Cardiac septum (tissue), 1 donor: ENCODE measurements at regions not wholly inside any gene's neighbourhood (a gene's known extent, or its start where the extent isn't known, plus 50 kb on each side); places are given as distances from the start of the nearest gene placed in this dataset.

Source experiments
- DNase-seq: peaks from one replicate; pipeline ENCODE4 v3.0.0-alpha.2; 2020; ENCODE audit warnings: low spot score
- intact Hi-C: fragments of 100-400 bp; cut with DNase I; formaldehyde crosslinking; loops from one replicate; pipeline ENCODE4 v1.14.0; 2022
- donor health status: DM: no; HTN: no; CAD: no.

DNA sequence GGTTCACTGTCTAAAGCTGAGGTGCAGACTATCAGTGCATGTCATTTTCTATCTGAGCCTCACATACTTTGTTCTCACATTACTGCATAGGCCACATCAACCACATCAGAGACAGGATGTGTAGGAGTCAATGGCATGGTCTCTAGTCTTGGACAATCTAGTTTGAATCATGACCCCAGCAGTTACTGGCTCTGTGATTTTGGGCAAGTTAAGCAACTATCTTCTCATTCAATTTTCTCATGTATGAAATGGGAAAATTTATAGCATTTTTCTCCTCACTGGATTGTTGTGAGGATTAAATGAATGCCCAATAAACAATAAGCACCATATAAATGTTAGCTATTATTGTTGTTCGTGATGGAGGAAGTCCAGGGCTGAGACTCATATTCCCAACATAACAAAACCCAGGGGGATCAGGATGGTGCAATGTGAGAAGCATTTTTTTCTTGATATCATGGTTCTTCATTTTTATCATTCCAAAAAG lies 432.6 kb downstream of the LRIG3 start:
- DNase-seq: no peak
- intact Hi-C loops: no loop called here

- DNase-seq: no peak
- intact Hi-C loops: no loop called here
Measured at GRCh38 chr12:58489394-58489793, 430.9 kb downstream of the LRIG3 start.

DNA sequence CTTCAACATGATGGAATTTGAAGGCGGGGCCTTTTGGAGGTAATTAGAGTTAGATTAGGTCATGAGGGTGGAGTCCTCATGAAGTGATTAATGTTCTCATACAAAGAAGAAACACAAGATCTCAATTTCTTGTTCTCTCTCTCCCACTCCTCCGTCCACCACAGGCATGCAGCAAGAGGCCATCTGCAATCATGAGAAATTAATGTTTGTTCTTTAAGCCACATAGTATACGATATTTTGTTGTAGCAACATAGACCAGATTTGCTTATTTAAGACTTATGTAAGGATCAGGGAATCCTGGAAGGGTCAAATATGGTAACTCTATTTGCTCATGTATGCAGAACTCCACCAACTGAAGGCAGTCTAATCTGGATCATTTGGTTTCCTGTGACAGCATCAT lies 429.0 kb downstream of the LRIG3 start:
- DNase-seq: no peak
- intact Hi-C loops: no loop called here

- intact Hi-C loops: no loop called here
- no peak for DNase-seq
Measured at GRCh38 chr12:58496411-58497190, 423.7 kb downstream of the LRIG3 start.

- intact Hi-C loops: loop anchor here (10.0 kb wide), 1 partner anchor 316 kb away; no protein-coding TSS in a partner anchor
- DNase-seq: no peak
Measured at GRCh38 chr12:58500399-58500798, 419.9 kb downstream of the LRIG3 start.

GRCh38 chr12:58502226-58502625 lies 418.1 kb downstream of the LRIG3 start:
- intact Hi-C loops: loop anchor here (10.0 kb wide), 1 partner anchor 317 kb away; no protein-coding TSS in a partner anchor

DNA sequence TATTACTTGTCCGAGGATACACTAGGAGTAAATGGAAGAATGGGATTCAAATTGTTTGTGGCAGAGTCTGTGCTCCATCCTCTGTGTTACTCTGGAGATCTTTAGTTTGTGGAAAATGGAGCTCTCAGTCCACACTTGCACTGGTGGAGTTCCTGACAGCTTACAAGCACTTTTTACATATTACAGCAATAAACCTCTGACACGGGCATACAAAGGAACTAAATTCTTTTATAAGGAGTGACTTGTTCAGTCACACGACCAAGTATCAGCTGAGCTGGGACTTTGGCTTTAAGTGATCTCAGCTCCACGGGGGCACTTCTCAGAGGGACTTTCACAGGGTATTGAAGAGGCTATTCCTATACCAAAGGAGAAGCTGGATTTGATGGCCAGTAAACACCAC lies 417.5 kb downstream of the LRIG3 start:
- intact Hi-C loops: loop anchor here (10.0 kb wide), 1 partner anchor 318 kb away; no protein-coding TSS in a partner anchor

More at GRCh38 chr12:58502226-58502625, 418.1 kb downstream of the LRIG3 start:
- no peak for DNase-seq

GRCh38 chr12:58503731-58504130 lies 416.6 kb downstream of the LRIG3 start:
- intact Hi-C loops: loop anchor here (10.0 kb wide), 1 partner anchor 319 kb away; no protein-coding TSS in a partner anchor
- no peak for DNase-seq

More for the DNA sequence above, 417.5 kb downstream of the LRIG3 start:
- no peak for DNase-seq

- intact Hi-C loops: loop anchor here (10.0 kb wide), 1 partner anchor 320 kb away; no protein-coding TSS in a partner anchor
- DNase-seq: no peak
Measured at GRCh38 chr12:58504143-58504938, 416.0 kb downstream of the LRIG3 start.

DNA sequence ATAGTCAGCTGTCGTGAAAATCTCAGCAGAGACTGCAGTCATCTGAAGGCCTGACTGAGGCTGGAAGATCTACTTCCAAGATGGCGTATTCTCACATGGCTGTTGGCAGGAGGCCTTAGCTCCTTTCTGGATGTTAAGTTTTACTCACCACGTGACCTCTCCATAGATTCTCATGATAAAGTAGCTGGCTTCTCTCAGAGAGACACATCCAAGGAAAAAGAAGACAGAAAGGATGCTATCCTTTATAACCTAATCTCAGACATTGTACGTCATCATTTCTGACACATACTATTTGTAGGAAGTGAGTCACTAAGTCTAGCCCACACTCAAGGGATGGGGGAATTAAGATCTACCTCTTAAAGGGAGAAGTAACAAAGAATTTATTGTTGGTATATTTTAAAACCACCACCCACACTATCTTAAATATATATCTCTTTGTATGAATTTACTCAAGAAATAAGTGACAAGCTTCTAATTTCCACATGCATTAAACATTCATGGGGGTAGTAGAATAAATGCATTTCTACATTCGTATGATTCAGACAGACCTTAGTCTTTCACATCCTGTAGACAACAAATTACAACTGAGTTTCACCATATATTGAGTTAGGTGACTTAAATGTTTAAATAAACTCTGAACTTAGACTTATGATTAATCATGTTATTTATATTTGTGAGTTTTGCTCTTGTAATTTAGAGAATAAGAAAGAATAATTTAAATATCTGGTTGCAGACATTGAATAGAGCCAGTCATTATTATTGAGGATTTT lies 411.0 kb downstream of the LRIG3 start:
- no peak for DNase-seq
- intact Hi-C loops: loop anchor here (10.0 kb wide), 1 partner anchor 324 kb away; no protein-coding TSS in a partner anchor

GRCh38 chr12:58513301-58513834 lies 406.9 kb downstream of the LRIG3 start:
- DNase-seq: no peak
- intact Hi-C loops: no loop called here

- intact Hi-C loops: no loop called here
Measured at GRCh38 chr12:58513852-58514251, 406.5 kb downstream of the LRIG3 start.

DNA sequence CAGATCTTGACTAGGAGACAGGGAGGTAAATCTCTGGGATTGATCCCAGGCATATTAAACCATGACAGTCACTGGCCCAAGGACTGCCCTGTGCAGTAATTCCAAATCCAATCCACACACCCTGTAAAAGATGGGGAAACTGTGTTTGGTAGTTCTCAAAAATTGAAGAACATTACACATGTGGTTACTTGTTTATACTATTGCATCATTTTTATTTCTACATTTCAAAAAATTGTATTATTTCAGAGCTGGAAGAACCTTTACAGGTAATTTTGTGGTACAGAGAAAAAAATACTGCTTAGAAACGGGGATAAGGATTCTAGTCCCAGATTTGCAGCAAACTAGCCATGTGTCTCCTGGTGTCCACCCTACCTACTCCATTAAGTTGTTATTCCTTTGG lies 400.5 kb downstream of the LRIG3 start:
- intact Hi-C loops: no loop called here
- DNase-seq: no peak

More at GRCh38 chr12:58513852-58514251, 406.5 kb downstream of the LRIG3 start:
- DNase-seq: no peak

DNA sequence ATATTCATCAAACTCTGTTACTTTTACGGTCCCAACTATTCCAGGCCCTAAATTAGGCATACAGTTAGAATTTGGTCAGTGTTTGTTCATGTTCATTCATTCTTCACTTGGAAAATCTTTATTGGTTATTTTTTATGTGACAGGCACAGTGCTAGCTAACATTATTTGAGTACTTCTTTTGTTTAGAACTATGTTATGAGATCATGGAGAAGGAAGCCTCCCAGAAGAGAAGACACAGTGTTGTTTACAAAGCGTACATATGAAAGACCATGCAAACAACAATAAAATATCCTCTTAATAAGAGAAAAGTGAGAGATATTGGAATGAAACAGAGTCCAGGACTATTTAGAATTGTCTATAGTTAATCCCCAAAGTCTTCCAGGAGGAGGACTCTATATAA lies 399.2 kb downstream of the LRIG3 start:
- intact Hi-C loops: no loop called here
- DNase-seq: no peak

DNA sequence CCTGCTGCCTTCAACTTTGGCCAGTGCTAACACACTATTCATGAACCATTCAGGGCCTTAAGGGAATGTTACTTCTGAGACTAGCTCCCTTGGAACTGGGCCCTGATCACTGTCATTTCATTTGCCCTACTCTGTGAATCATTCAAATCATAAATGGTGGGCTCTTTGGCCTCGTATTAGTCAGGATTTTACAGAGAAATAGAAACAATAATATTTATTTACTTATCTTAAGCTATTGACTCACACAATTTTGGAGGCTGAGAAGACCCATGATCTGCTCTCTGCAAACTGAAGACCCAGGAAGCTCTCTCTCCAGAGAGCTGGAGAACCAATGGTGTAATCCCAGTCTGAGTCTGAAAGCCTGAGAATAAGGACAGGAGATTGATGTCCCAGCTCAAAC lies 398.5 kb downstream of the LRIG3 start:
- no peak for DNase-seq
- intact Hi-C loops: no loop called here

DNA sequence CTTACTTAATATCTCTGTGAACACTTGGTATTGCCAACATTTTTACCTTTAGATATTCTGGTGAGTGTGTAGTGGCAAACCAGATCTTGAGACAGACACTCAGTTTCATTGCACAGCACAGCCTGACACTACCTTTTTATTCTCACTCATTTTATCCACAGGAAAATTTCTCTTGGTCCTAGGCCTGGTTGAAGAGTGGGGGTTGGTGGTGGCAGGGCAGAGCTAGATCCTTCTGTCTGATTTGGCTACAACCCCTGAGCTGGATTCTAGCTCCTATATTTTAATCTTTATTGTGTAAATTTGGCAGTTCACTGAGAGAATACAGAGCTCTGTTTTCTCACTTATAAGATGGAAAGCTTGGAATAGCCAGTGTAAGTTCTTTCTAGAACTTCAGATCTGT lies 396.9 kb downstream of the LRIG3 start:
- no peak for DNase-seq
- intact Hi-C loops: no loop called here

- intact Hi-C loops: no loop called here
- no peak for DNase-seq
Measured at GRCh38 chr12:58528271-58528670, 392.0 kb downstream of the LRIG3 start.

DNA sequence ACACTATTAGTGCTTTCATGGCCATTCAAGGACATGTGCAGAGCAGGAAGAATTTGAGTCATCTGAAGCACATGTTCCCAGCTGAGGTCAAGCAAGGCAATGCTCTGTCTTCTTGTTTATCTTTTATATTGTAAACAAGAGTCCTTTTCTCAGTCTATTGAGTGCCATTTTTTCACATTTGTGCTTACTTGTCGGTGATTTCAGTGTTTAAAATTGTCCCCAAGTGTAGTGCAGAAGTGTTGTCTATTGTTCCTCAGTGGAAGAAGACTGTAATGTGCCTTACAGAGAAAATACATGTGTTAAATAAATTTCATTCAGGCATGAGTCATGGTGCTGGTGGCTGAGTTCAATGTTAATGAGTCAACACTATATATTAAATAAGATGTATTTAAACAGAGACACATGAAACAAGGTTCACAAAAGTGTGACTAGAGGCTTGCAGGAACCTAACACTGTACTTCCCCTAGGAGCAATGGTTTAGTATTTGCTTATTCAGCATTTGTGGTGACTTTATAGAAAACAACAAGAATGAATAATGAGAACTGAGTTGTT lies 391.1 kb downstream of the LRIG3 start:
- DNase-seq: no peak
- intact Hi-C loops: no loop called here
